MCF 10A (cell line): ENCODE measurements at regions not wholly inside any gene's neighbourhood (a gene's known extent, or its start where the extent isn't known, plus 50 kb on each side); places are given as distances from the start of the nearest gene placed in this dataset.
"Not testable (repeated sequence)": the region's sequence is repeated elsewhere in the genome, so short reads cannot be mapped to it uniquely, and the experiment has no call there.

Experiments
- BruUV-seq: library from RNA; stranded (reverse); fragments of 400-500 nt; replicated peaks from 2 replicates; lab custom pipeline; 2021; lab: Mats Ljungman, UMichigan
- CTCF ChIA-PET: fragments of 300-600 bp; sonication (Branson Sonifier 250); formaldehyde crosslinking; extraction: SDS; loops from one replicate; lab custom pipeline; 2021; ENCODE audit warnings: antibody characterized with exemption, inconsistent platforms; lab: Yijun Ruan, JAX
- POLR2A ChIA-PET: fragments of 300-600, 350-650 bp; sonication (Branson Sonifier 250); formaldehyde crosslinking; extraction: SDS; loops from one replicate; lab custom pipeline; 2020; ENCODE audit warnings: antibody characterized with exemption, inconsistent platforms; lab: Yijun Ruan, JAX
- DNase-seq: peaks from one replicate; pipeline ENCODE4 v3.0.0-alpha.2; 2018; ENCODE audit not compliant: unreplicated experiment
- H3K27ac Mint-ChIP-seq: one replicate; pipeline ENCODE4 v1.8.0; 2022; ENCODE audit warnings: mild to moderate bottlenecking, low read depth, mixed read lengths; ENCODE audit not compliant: unreplicated experiment
- H3K27me3 Mint-ChIP-seq: one replicate; pipeline ENCODE4 v1.8.0; 2022; ENCODE audit warnings: mixed read lengths; ENCODE audit not compliant: insufficient read depth, unreplicated experiment
- H3K36me3 Mint-ChIP-seq: one replicate; pipeline ENCODE4 v1.8.0; 2022; ENCODE audit warnings: mild to moderate bottlenecking, moderate library complexity, mixed read lengths; ENCODE audit not compliant: insufficient read depth, unreplicated experiment
- H3K4me1 Mint-ChIP-seq: one replicate; pipeline ENCODE4 v1.8.0; 2022; ENCODE audit warnings: mixed read lengths; ENCODE audit not compliant: insufficient read depth, unreplicated experiment
- H3K4me3 Mint-ChIP-seq: one replicate; pipeline ENCODE4 v1.8.0; 2022; ENCODE audit warnings: mild to moderate bottlenecking, moderate library complexity, mixed read lengths; ENCODE audit not compliant: unreplicated experiment
- H3K9me3 Mint-ChIP-seq: one replicate; pipeline ENCODE4 v1.8.0; 2022; ENCODE audit warnings: mixed read lengths; ENCODE audit not compliant: unreplicated experiment
- CTCF ChIP-seq: fragments of 200-600 bp; IDR thresholded peaks from one replicate; pipeline ENCODE4 v1.8.0; 2022; ENCODE audit warnings: antibody characterized with exemption, mild to moderate bottlenecking; ENCODE audit not compliant: unreplicated experiment
- intact Hi-C: fragments of 100-400 bp; cut with micrococcal nuclease; formaldehyde crosslinking; loops from 2 replicates; pipeline ENCODE4 v1.14.1; 2022

GRCh38 chr10:3567291-3567963 is 217.6 kb downstream of the KLF6 start:
- no peak overlapping the region for H3K27ac Mint-ChIP-seq
- CTCF ChIA-PET = no interaction called here
- no peaks in the 10 kb centered on the region for H3K27me3 Mint-ChIP-seq
- intact Hi-C loops = no loop called here
- DNase-seq = no peak
- BruUV-seq = no TSS peak
- no peak overlapping the region for H3K4me3 Mint-ChIP-seq
- POLR2A ChIA-PET = no interaction called here
- no peaks in the 10 kb centered on the region for H3K36me3 Mint-ChIP-seq
- H3K4me1 Mint-ChIP-seq = no peaks in the 10 kb centered on the region
- TF ChIP-seq CTCF = no peak
- H3K9me3 Mint-ChIP-seq = no peaks in the 10 kb centered on the region

GRCh38 chr10:3566627-3567026 is 218.4 kb downstream of the KLF6 start:
- ChIA-PET CTCF (no interaction called here), POLR2A (no interaction called here)
- Mint-ChIP-seq H3K4me3 (no peak overlapping the region), H3K9me3 (no peaks in the 10 kb centered on the region), H3K27me3 (no peaks in the 10 kb centered on the region), H3K4me1 (no peaks in the 10 kb centered on the region), H3K27ac (no peak overlapping the region), H3K36me3 (no peaks in the 10 kb centered on the region)
- TF ChIP-seq CTCF = no peak
- intact Hi-C loops = no loop called here
- no peak for DNase-seq
- no TSS peak for BruUV-seq

- Mint-ChIP-seq H3K9me3 (no peaks in the 10 kb centered on the region), H3K27me3 (no peaks in the 10 kb centered on the region), H3K36me3 (no peaks in the 10 kb centered on the region), H3K4me1 (no peaks in the 10 kb centered on the region), H3K4me3 (no peak overlapping the region), H3K27ac (no peak overlapping the region)
- TF ChIP-seq CTCF = no peak
- intact Hi-C loops = no loop called here
- DNase-seq = no peak
- BruUV-seq = no TSS peak
- POLR2A ChIA-PET = interaction anchor here (1.2 kb wide), 1 partner anchor 14 kb away, joined by 3 read pairs; no protein-coding TSS in a partner anchor
- CTCF ChIA-PET = interaction anchor here (0.6 to 0.7 kb wide), 2 partner anchors 55 to 1205 kb away, joined by 3 read pairs; no protein-coding TSS in a partner anchor
Observed at GRCh38 chr10:3564346-3565002, 220.5 kb downstream of the KLF6 start.

GRCh38 chr10:3563298-3563697 is 221.7 kb downstream of the KLF6 start:
- TF ChIP-seq CTCF = no peak
- no TSS peak for BruUV-seq
- Mint-ChIP-seq H3K27me3 (no peaks in the 10 kb centered on the region), H3K4me1 (no peaks in the 10 kb centered on the region), H3K27ac (no peak overlapping the region), H3K36me3 (no peaks in the 10 kb centered on the region), H3K9me3 (no peaks in the 10 kb centered on the region), H3K4me3 (no peak overlapping the region)
- intact Hi-C loops = no loop called here
- no peak for DNase-seq
- ChIA-PET CTCF (no interaction called here), POLR2A (interaction anchor here (1.2 kb wide), 1 partner anchor 13 kb away, joined by 3 read pairs; no protein-coding TSS in a partner anchor)

- H3K4me1 Mint-ChIP-seq, H3K9me3 Mint-ChIP-seq, POLR2A ChIA-PET, CTCF ChIA-PET, H3K4me3 Mint-ChIP-seq, BruUV-seq, DNase-seq, intact Hi-C loops, H3K27ac Mint-ChIP-seq, H3K27me3 Mint-ChIP-seq, H3K36me3 Mint-ChIP-seq: not testable (repeated sequence)
Observed at GRCh38 chr10:3560628-3561027, 224.4 kb downstream of the KLF6 start.
